Uterus (tissue), 3 donors: ENCODE measurements at regions not wholly inside any gene's neighbourhood (a gene's known extent, or its start where the extent isn't known, plus 50 kb on each side); places are given as distances from the start of the nearest gene placed in this dataset.

Experiments used
- DNase-seq, 2 donors: peaks; one replicate each; pipeline ENCODE4 v3.0.0-alpha.2; 2019 to 2020
- H3K27ac ChIP-seq, 2 donors: fragments of 200-600 bp; sonication (generic); 1 replicate in 1 of 2; 2 replicates in 1 of 2; pipeline ENCODE4 v1.5.1; 2016 to 2018
- H3K27me3 ChIP-seq, 2 donors: fragments of 200-600 bp; sonication (generic); one replicate each; pipeline ENCODE4 v1.5.1; 2018 to 2019; ENCODE audit warnings: control low read depth in 1 of 2
- H3K36me3 ChIP-seq, 2 donors: fragments of 200-600 bp; sonication (generic); one replicate each; pipeline ENCODE4 v1.5.1; 2019; ENCODE audit warnings: control low read depth in 1 of 2
- H3K4me1 ChIP-seq, 2 donors: fragments of 200-600 bp; sonication (generic); one replicate each; pipeline ENCODE4 v1.5.1; 2018 to 2019; ENCODE audit warnings: control low read depth in 1 of 2
- H3K4me3 ChIP-seq, 2 donors: fragments of 200-600 bp; sonication (generic); 1 replicate in 1 of 2; 2 replicates in 1 of 2; pipeline ENCODE4 v1.5.1; 2018 to 2019; ENCODE audit warnings: mild to moderate bottlenecking in 1 of 2
- H3K9me3 ChIP-seq, 2 donors: fragments of 200-600 bp; sonication (generic); one replicate each; pipeline ENCODE4 v1.5.1; 2019; ENCODE audit warnings: control low read depth in 1 of 2
- CTCF ChIP-seq, 4 experiments: fragments of 200-600 bp in 2 of 4; fragments of 450-650 bp in 2 of 4; sonication (generic) in 2 of 4; IDR thresholded peaks; one replicate each; pipeline ENCODE4 v1.5.1; 2016 to 2019; ENCODE audit warnings: antibody characterized with exemption in 4 of 4, mild to moderate bottlenecking in 2 of 4, moderate library complexity in 1 of 4
- POLR2A ChIP-seq, 2 donors: fragments of 450-650 bp; IDR thresholded peaks; one replicate each; pipeline ENCODE4 v1.6.1; 2016; ENCODE audit warnings: antibody characterized with exemption in 2 of 2, mild to moderate bottlenecking in 1 of 2, moderate library complexity in 1 of 2
- intact Hi-C: fragments of 100-400 bp; cut with DNase I; formaldehyde crosslinking; loops from one replicate; pipeline ENCODE4 v1.15.1; 2023; ENCODE audit warnings: low total_unique reads
- donor health status: DM: yes; HTN: yes; CAD: no.

- no peak for DNase-seq
- intact Hi-C loops, result no loop called here
- Histone ChIP-seq H3K36me3 (no peaks in the 10 kb centered on the region), H3K4me1 (no peaks in the 10 kb centered on the region), H3K27me3 (no peaks in the 10 kb centered on the region), H3K4me3 (no peak overlapping the region), H3K9me3 (no peaks in the 10 kb centered on the region), H3K27ac (no peak overlapping the region)
- TF ChIP-seq CTCF (IDR thresholded peaks at IDR 0.05) (no peak), POLR2A (IDR thresholded peaks at IDR 0.05) (no peak)
Observed at GRCh38 chr4:114187592-114187991, 208.1 kb upstream of the ARSJ start.

DNA sequence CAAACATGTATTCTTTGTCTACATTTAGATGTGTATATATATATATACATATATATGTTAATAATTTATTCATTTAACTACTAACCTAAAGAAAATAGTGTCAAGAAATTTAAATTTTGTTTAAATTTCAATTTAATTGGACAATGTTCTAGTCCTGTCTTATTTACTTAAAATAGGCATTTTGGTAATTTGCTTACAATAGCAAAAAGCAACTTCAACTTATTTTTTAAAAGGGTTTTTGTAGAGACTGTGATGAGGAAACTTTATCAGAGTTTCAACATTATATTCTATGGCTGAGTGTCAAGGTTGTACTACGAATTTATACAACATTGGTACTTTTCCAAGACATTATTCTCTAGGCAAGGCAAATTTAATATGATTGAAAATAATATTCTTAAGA is 212.0 kb upstream of the ARSJ start:
- H3K27me3 ChIP-seq, result no peaks in the 10 kb centered on the region
- no peaks in the 10 kb centered on the region for H3K9me3 ChIP-seq
- TF ChIP-seq POLR2A (IDR thresholded peaks at IDR 0.05) (no peak), CTCF (IDR thresholded peaks at IDR 0.05) (no peak)
- no peak overlapping the region for H3K4me3 ChIP-seq
- no peak overlapping the region for H3K27ac ChIP-seq
- intact Hi-C loops, result no loop called here
- no peaks in the 10 kb centered on the region for H3K4me1 ChIP-seq
- H3K36me3 ChIP-seq, result no peaks in the 10 kb centered on the region
- no peak for DNase-seq

DNA sequence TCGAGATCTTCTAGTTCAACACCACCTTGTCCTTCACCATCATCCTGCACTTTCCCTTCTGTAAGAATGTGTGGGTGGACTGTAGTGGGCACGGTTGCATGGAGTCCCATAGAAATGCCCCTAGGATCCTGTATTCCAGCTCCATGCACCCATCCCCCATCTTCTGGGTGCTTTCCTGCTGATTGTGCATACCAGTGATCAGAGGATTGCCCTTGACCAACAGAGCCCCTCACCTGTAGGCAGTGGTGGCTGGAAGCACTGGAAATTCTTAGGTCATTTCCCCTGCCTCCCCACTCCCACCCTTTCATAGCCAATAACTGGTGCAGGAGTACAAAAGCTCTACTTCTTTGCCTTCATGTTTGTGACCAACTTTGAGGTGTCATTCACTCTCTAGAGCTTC is 213.4 kb upstream of the ARSJ start:
- Histone ChIP-seq H3K4me3 (no peak overlapping the region), H3K36me3 (no peaks in the 10 kb centered on the region), H3K27me3 (no peaks in the 10 kb centered on the region), H3K27ac (no peak overlapping the region), H3K4me1 (no peaks in the 10 kb centered on the region), H3K9me3 (no peaks in the 10 kb centered on the region)
- TF ChIP-seq CTCF (IDR thresholded peaks at IDR 0.05), result no peak
- TF ChIP-seq POLR2A (IDR thresholded peaks at IDR 0.05), result no peak
- intact Hi-C loops, result no loop called here
- no peak for DNase-seq

GRCh38 chr4:114193624-114194399 is 214.4 kb upstream of the ARSJ start:
- Histone ChIP-seq H3K27me3 (no peaks in the 10 kb centered on the region), H3K36me3 (no peaks in the 10 kb centered on the region), H3K9me3 (no peaks in the 10 kb centered on the region), H3K27ac (no peak overlapping the region), H3K4me1 (no peaks in the 10 kb centered on the region), H3K4me3 (no peak overlapping the region)
- TF ChIP-seq CTCF (IDR thresholded peaks at IDR 0.05) (no peak), POLR2A (IDR thresholded peaks at IDR 0.05) (no peak)
- intact Hi-C loops, result no loop called here
- DNase-seq, result no peak

DNA sequence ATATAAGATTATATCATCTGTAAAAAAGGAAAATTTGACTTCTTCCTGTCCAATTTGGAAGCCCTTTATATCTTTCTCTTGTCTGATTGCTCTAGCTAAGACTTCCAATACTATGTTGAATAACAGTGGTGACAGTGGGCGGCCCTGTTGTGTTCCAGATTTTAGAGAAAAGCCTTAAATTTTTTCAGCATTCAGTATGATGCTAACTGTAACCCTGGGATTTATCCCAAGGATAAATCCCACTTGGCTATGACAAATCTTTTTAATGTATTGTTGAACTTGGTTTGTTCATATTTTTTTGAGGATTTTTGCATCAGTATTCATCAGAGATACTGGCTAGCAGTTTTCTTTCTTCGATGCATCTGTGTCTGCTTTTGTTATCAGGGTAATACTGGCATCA is 217.2 kb upstream of the ARSJ start:
- intact Hi-C loops, result no loop called here
- H3K4me1 ChIP-seq, result no peaks in the 10 kb centered on the region
- H3K9me3 ChIP-seq, result no peaks in the 10 kb centered on the region
- H3K27me3 ChIP-seq, result no peaks in the 10 kb centered on the region
- no peaks in the 10 kb centered on the region for H3K36me3 ChIP-seq
- H3K4me3 ChIP-seq, result no peak overlapping the region
- TF ChIP-seq CTCF (IDR thresholded peaks at IDR 0.05), result no peak
- no peak for TF ChIP-seq POLR2A (IDR thresholded peaks at IDR 0.05)
- DNase-seq, result no peak
- no peak overlapping the region for H3K27ac ChIP-seq
